ENCODE measurements at regions not wholly inside any gene's neighbourhood (a gene's known extent, or its start where the extent isn't known, plus 50 kb on each side); places are given as distances from the start of the nearest gene placed in this dataset.

GRCh38 chr7:13538669-13539068 lies 450.8 kb downstream of the ETV1 start:
- Histone ChIP-seq H3K36me3 (no peaks in the 10 kb centered on the region), H3K27ac (no peak overlapping the region), H3K4me3 (no peak overlapping the region), H3K9me3 (no peaks in the 10 kb centered on the region), H3K4me1 (no peaks in the 10 kb centered on the region), H3K27me3 (no peaks in the 10 kb centered on the region)
- ATAC-seq = no peak
- WGBS, 2 donors (ENCODE audit: low coverage in 1 of 2) = 76 to 88% methylated on average over 6 of the region's 6 CpGs
- TF ChIP-seq POLR2A (IDR thresholded peaks at IDR 0.05) (no peak), EP300 (IDR thresholded peaks at IDR 0.05) (no peak)

GRCh38 chr7:13540429-13540828 lies 449.0 kb downstream of the ETV1 start:
- H3K4me3 ChIP-seq = no peak overlapping the region
- no peaks in the 10 kb centered on the region for H3K4me1 ChIP-seq
- WGBS, 2 donors (ENCODE audit: low coverage in 1 of 2) = 89% methylated on average over 1 of the region's 1 CpG; no CpG with 5 or more reads in 1 of the 2 donors
- no peak overlapping the region for H3K27ac ChIP-seq
- no peaks in the 10 kb centered on the region for H3K36me3 ChIP-seq
- ATAC-seq = no peak
- H3K9me3 ChIP-seq = no peaks in the 10 kb centered on the region
- TF ChIP-seq CTCF (IDR thresholded peaks at IDR 0.05) = no peak
- no peak for TF ChIP-seq EP300 (IDR thresholded peaks at IDR 0.05)
- no peak for TF ChIP-seq POLR2A (IDR thresholded peaks at IDR 0.05)
- no peak for TF ChIP-seq POLR2AphosphoS5 (IDR thresholded peaks at IDR 0.05)
- H3K27me3 ChIP-seq = no peaks in the 10 kb centered on the region

- Histone ChIP-seq H3K4me1 (no peaks in the 10 kb centered on the region), H3K27me3 (no peaks in the 10 kb centered on the region), H3K9me3 (no peaks in the 10 kb centered on the region), H3K4me3 (no peak overlapping the region), H3K27ac (no peak overlapping the region), H3K36me3 (no peaks in the 10 kb centered on the region)
- no peak for ATAC-seq
- no peak for TF ChIP-seq POLR2AphosphoS5 (IDR thresholded peaks at IDR 0.05)
- TF ChIP-seq POLR2A (IDR thresholded peaks at IDR 0.05) = no peak
- TF ChIP-seq CTCF (IDR thresholded peaks at IDR 0.05) = no peak
- TF ChIP-seq EP300 (IDR thresholded peaks at IDR 0.05) = no peak
Measured at GRCh38 chr7:13541326-13541725, 448.1 kb downstream of the ETV1 start.

GRCh38 chr7:13542451-13542850 lies 447.0 kb downstream of the ETV1 start:
- Histone ChIP-seq H3K4me1 (no peaks in the 10 kb centered on the region), H3K9me3 (no peaks in the 10 kb centered on the region), H3K27me3 (no peaks in the 10 kb centered on the region), H3K36me3 (no peaks in the 10 kb centered on the region), H3K27ac (no peak overlapping the region), H3K4me3 (no peak overlapping the region)
- WGBS, 2 donors (ENCODE audit: low coverage in 1 of 2) = 80 to 97% methylated on average over 2 to 4 of the region's 4 CpGs
- ATAC-seq = no peak
- no peak for TF ChIP-seq EP300 (IDR thresholded peaks at IDR 0.05)
- no peak for TF ChIP-seq CTCF (IDR thresholded peaks at IDR 0.05)
- no peak for TF ChIP-seq POLR2A (IDR thresholded peaks at IDR 0.05)
- no peak for TF ChIP-seq POLR2AphosphoS5 (IDR thresholded peaks at IDR 0.05)

- no peaks in the 10 kb centered on the region for H3K9me3 ChIP-seq
- no peak for TF ChIP-seq POLR2AphosphoS5 (IDR thresholded peaks at IDR 0.05)
- no peak overlapping the region for H3K4me3 ChIP-seq
- no peaks in the 10 kb centered on the region for H3K27me3 ChIP-seq
- no peak overlapping the region for H3K27ac ChIP-seq
- H3K36me3 ChIP-seq = no peaks in the 10 kb centered on the region
- ATAC-seq = no peak
- no peaks in the 10 kb centered on the region for H3K4me1 ChIP-seq
- WGBS, 2 donors (ENCODE audit: low coverage in 1 of 2) = 73 to 85% methylated on average over 3 of the region's 3 CpGs
Measured at GRCh38 chr7:13551503-13551902, 438.0 kb downstream of the ETV1 start.

- no peak for TF ChIP-seq POLR2AphosphoS5 (IDR thresholded peaks at IDR 0.05)
- no peak for TF ChIP-seq POLR2A (IDR thresholded peaks at IDR 0.05)
- TF ChIP-seq EP300 (IDR thresholded peaks at IDR 0.05) = no peak
- no peak for TF ChIP-seq CTCF (IDR thresholded peaks at IDR 0.05)
- Histone ChIP-seq H3K27me3 (no peaks in the 10 kb centered on the region), H3K36me3 (no peaks in the 10 kb centered on the region), H3K9me3 (no peaks in the 10 kb centered on the region), H3K4me3 (no peak overlapping the region), H3K27ac (no peak overlapping the region), H3K4me1 (no peaks in the 10 kb centered on the region)
- ATAC-seq = no peak
Measured at GRCh38 chr7:13560441-13560840, 429.0 kb downstream of the ETV1 start.
